H9 (cell line): ENCODE measurements at regions not wholly inside any gene's neighbourhood (a gene's known extent, or its start where the extent isn't known, plus 50 kb on each side); places are given as distances from the start of the nearest gene placed in this dataset.

Experiments
- DNase-seq: peaks from one replicate; pipeline ENCODE4 v3.0.0-alpha.2; 2017
- H2AFZ ChIP-seq: one replicate; pipeline ENCODE4 v1.6.1; 2013; ENCODE audit warnings: mild to moderate bottlenecking, low read length, control low read depth, moderate library complexity
- H2AK5ac ChIP-seq: 2 replicates; pipeline ENCODE4 v1.6.1; 2013; ENCODE audit warnings: low read length, control low read depth, mixed read lengths; ENCODE audit not compliant: insufficient read length
- H2BK120ac ChIP-seq: one replicate; pipeline ENCODE4 v1.6.1; 2013; ENCODE audit warnings: low read depth, mild to moderate bottlenecking, low read length, control low read depth, inconsistent platforms; ENCODE audit not compliant: poor library complexity, severe bottlenecking
- H2BK12ac ChIP-seq: 2 replicates; pipeline ENCODE4 v1.6.1; 2013; ENCODE audit warnings: low read length, control low read depth, mixed read lengths, low read depth; ENCODE audit not compliant: insufficient read length
- H2BK15ac ChIP-seq: 2 replicates; pipeline ENCODE4 v1.6.1; 2013; ENCODE audit warnings: low read depth, low read length, control low read depth
- H2BK20ac ChIP-seq: one replicate; pipeline ENCODE4 v1.6.1; 2013; ENCODE audit warnings: low read depth, mild to moderate bottlenecking, low read length, control low read depth, inconsistent platforms; ENCODE audit not compliant: poor library complexity, severe bottlenecking
- H2BK5ac ChIP-seq: 2 replicates; pipeline ENCODE4 v1.6.1; 2013; ENCODE audit warnings: low read length, control low read depth, mixed read lengths; ENCODE audit not compliant: insufficient read length
- H3K14ac ChIP-seq: 2 replicates; pipeline ENCODE4 v1.6.1; 2013; ENCODE audit warnings: low read length, control low read depth; ENCODE audit not compliant: insufficient read depth
- H3K18ac ChIP-seq: 2 replicates; pipeline ENCODE4 v1.6.1; 2013; ENCODE audit warnings: low read depth, mild to moderate bottlenecking, mixed read lengths, low read length, control low read depth; ENCODE audit not compliant: insufficient read length
- H3K23ac ChIP-seq: 2 replicates; pipeline ENCODE4 v1.6.1; 2013; ENCODE audit warnings: low read length, control low read depth, mixed read lengths, low read depth; ENCODE audit not compliant: insufficient read length
- H3K23me2 ChIP-seq: 2 replicates; pipeline ENCODE4 v1.6.1; 2013; ENCODE audit warnings: low read depth, mild to moderate bottlenecking, mixed read lengths, low read length, control low read depth; ENCODE audit not compliant: insufficient read length, poor library complexity, severe bottlenecking
- H3K27ac ChIP-seq: 2 replicates; pipeline ENCODE4 v1.5.1; 2013; ENCODE audit warnings: low read length, control low read depth, mixed read lengths, low read depth; ENCODE audit not compliant: insufficient read length
- H3K27me3 ChIP-seq: 2 replicates; pipeline ENCODE4 v1.6.1; 2013; ENCODE audit warnings: low read length, control low read depth, inconsistent platforms; ENCODE audit not compliant: insufficient read depth
- H3K4ac ChIP-seq: 2 replicates; pipeline ENCODE4 v1.6.1; 2013; ENCODE audit warnings: low read depth, mild to moderate bottlenecking, control low read depth, inconsistent platforms, low read length, moderate library complexity
- H3K4me1 ChIP-seq: 2 replicates; pipeline ENCODE4 v1.6.1; 2013; ENCODE audit warnings: low read length, control low read depth, inconsistent platforms; ENCODE audit not compliant: insufficient read depth
- H3K4me2 ChIP-seq: 2 replicates; pipeline ENCODE4 v1.6.1; 2013; ENCODE audit warnings: low read length, control low read depth, mixed read lengths; ENCODE audit not compliant: insufficient read length, insufficient read depth
- H3K56ac ChIP-seq: 2 replicates; pipeline ENCODE4 v1.6.1; 2013; ENCODE audit warnings: low read depth, mild to moderate bottlenecking, mixed read lengths, low read length, control low read depth; ENCODE audit not compliant: insufficient read length
- H3K79me1 ChIP-seq: 2 replicates; pipeline ENCODE4 v1.6.1; 2013; ENCODE audit warnings: low read depth, mild to moderate bottlenecking, moderate library complexity, low read length, control low read depth, inconsistent platforms; ENCODE audit not compliant: insufficient read depth, poor library complexity, severe bottlenecking
- H3K79me2 ChIP-seq: 2 replicates; pipeline ENCODE4 v1.6.1; 2013; ENCODE audit warnings: low read length, control low read depth, inconsistent platforms; ENCODE audit not compliant: insufficient read depth
- H3K9ac ChIP-seq: 2 replicates; pipeline ENCODE4 v1.6.1; 2013; ENCODE audit warnings: low read length, control low read depth, mixed read lengths; ENCODE audit not compliant: insufficient read length; ENCODE audit errors: extremely low read depth
- H3K9me3 ChIP-seq: one replicate; pipeline ENCODE4 v1.6.1; 2013; ENCODE audit warnings: low read depth, low read length, inconsistent platforms; ENCODE audit not compliant: control insufficient read depth
- H3T11ph ChIP-seq: one replicate; pipeline ENCODE4 v1.6.1; 2013; ENCODE audit warnings: mild to moderate bottlenecking, low read length, control low read depth, inconsistent platforms
- H4K20me1 ChIP-seq: one replicate; pipeline ENCODE4 v1.6.1; 2013; ENCODE audit not compliant: control insufficient read depth, insufficient read length, insufficient read depth
- H4K5ac ChIP-seq: 2 replicates; pipeline ENCODE4 v1.6.1; 2013; ENCODE audit warnings: low read depth, mild to moderate bottlenecking, mixed read lengths, low read length, control low read depth; ENCODE audit not compliant: insufficient read length
- H4K8ac ChIP-seq: replicated peaks from 2 replicates; pipeline ENCODE4 v1.6.1; 2013; ENCODE audit warnings: low read length, control low read depth, mixed read lengths, low read depth; ENCODE audit not compliant: insufficient read length
- H4K91ac ChIP-seq: 2 replicates; pipeline ENCODE4 v1.6.1; 2013; ENCODE audit warnings: low read depth, mild to moderate bottlenecking, moderate library complexity, mixed read lengths, low read length, control low read depth; ENCODE audit not compliant: insufficient read length
- H3K27ac Mint-ChIP-seq, 3 experiments: 2 replicates in 2 of 3; 3 replicates in 1 of 3; pipeline ENCODE4 v1.8.0; 2020 to 2021; ENCODE audit warnings: mixed read lengths in 3 of 3, mild to moderate bottlenecking in 1 of 3, moderate library complexity in 1 of 3
- H3K27me3 Mint-ChIP-seq: 2 replicates; pipeline ENCODE4 v1.8.0; 2021; ENCODE audit warnings: low read depth, mild to moderate bottlenecking, moderate library complexity, mixed read lengths
- H3K36me3 Mint-ChIP-seq, 3 experiments: 2 replicates in 2 of 3; 3 replicates in 1 of 3; pipeline ENCODE4 v1.8.0; 2020 to 2021; ENCODE audit warnings: low read depth in 3 of 3, mixed read lengths in 3 of 3; ENCODE audit not compliant: insufficient read depth in 1 of 3
- H3K4me1 Mint-ChIP-seq, 2 experiments: 2 replicates each; pipeline ENCODE4 v1.8.0; 2020; ENCODE audit warnings: mixed read lengths in 2 of 2
- H3K4me3 Mint-ChIP-seq, 2 experiments: 2 replicates in 1 of 2; 3 replicates in 1 of 2; pipeline ENCODE4 v1.8.0; 2020 to 2021; ENCODE audit warnings: mild to moderate bottlenecking in 2 of 2, mixed read lengths in 2 of 2, moderate library complexity in 1 of 2
- H3K9me3 Mint-ChIP-seq, 2 experiments: 2 replicates in 1 of 2; 3 replicates in 1 of 2; pipeline ENCODE4 v1.8.0; 2020; ENCODE audit warnings: mild to moderate bottlenecking in 2 of 2, mixed read lengths in 2 of 2, moderate library complexity in 1 of 2
- CTCF ChIP-seq: fragments of 200-600 bp; sonication (generic); conservative IDR thresholded peaks from 3 replicates; pipeline ENCODE4 v1.8.0; 2021; ENCODE audit warnings: antibody characterized with exemption, mild to moderate bottlenecking
- WGBS: extraction: QIAGEN DNeasy Blood & Tissue Kit; methylation state at CpG from one replicate; pipeline ENCODE4 v1.1.7; 2013; ENCODE audit warnings: missing lambda C conversion rate, low lambda C conversion rate, mixed read lengths; ENCODE audit not compliant: insufficient read length; ENCODE audit errors: extremely low coverage; 5-methylcytosine and 5-hydroxymethylcytosine counted together

GRCh38 chr9:93860694-93861658 lies 94.2 kb downstream of the BARX1 start:
- H3K27ac Mint-ChIP-seq: no peak overlapping the region; a peak in 1 of 7 replicates
- Histone ChIP-seq H3K27me3 (no peaks in the 10 kb centered on the region), H3K23ac (no peak overlapping the region), H3K4ac (no peak overlapping the region), H2BK120ac (no peak overlapping the region), H3K56ac (no peak overlapping the region), H3T11ph (no peak overlapping the region), H3K79me1 (no peaks in the 10 kb centered on the region), H4K5ac (no peak overlapping the region), H4K91ac (no peak overlapping the region), H3K23me2 (no peaks in the 10 kb centered on the region), H2AK5ac (no peak overlapping the region), H3K9ac (no peak overlapping the region), H2AFZ (no peak overlapping the region), H3K79me2 (no peaks in the 10 kb centered on the region), H2BK5ac (no peak overlapping the region), H3K27ac (no peak overlapping the region), H3K4me1 (no peaks in the 10 kb centered on the region; the same call in 1 of the 2 replicates), H3K9me3 (no peaks in the 10 kb centered on the region), H2BK20ac (no peak overlapping the region), H2BK15ac (no peak overlapping the region), H2BK12ac (no peak overlapping the region), H4K8ac (no peak overlapping the region), H4K20me1 (no peaks in the 10 kb centered on the region), H3K14ac (no peak overlapping the region), H3K4me2 (no peak overlapping the region), H3K18ac (no peak overlapping the region)
- no peak for TF ChIP-seq CTCF
- no peaks in the 10 kb centered on the region for H3K36me3 Mint-ChIP-seq
- H3K9me3 Mint-ChIP-seq: no peaks in the 10 kb centered on the region
- no CpG with 5 or more reads among the region's 50 CpGs for WGBS
- H3K4me3 Mint-ChIP-seq: no peak overlapping the region
- peaks cover 17 to 40% of the 10 kb centered on the region in 2 experiments for H3K4me1 Mint-ChIP-seq
- peaks cover 14% of the 10 kb centered on the region for H3K27me3 Mint-ChIP-seq
- DNase-seq: no peak
